GM18499 (cell line): ENCODE measurements at regions not wholly inside any gene's neighbourhood (a gene's known extent, or its start where the extent isn't known, plus 50 kb on each side); places are given as distances from the start of the nearest gene placed in this dataset.
"Not testable (repeated sequence)": the region's sequence is repeated elsewhere in the genome, so short reads cannot be mapped to it uniquely, and the experiment has no call there.

Source experiments
- ATAC-seq: cut with Tn5 transposase; IDR thresholded peaks from one replicate; pipeline ENCODE4 v1.9.1; 2021; ENCODE audit warnings: moderate number of reproducible peaks; ENCODE audit not compliant: insufficient read depth, unreplicated experiment

DNA sequence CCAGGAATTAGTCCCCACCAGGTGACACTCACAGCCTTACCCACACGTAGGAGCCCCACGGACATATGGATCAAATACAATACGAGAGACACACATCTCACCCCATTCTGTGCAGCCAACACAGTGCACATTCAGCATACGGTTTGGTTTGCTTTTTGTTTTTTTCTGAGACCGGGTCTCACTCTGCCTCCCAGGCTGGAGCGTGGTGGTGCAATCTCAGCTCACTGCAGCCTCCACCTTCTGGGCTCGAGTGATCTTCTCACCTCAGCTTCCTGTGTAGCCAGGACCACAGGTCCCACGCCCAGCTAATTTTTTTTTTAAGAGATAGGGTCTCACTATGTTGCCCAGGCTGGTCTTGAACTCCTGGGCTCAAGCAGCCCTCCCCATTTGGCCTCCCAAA is 102.8 kb downstream of the POTEB start:
- ATAC-seq, result not testable (repeated sequence)

GRCh38 chr15:21766524-21766923 is 111.0 kb downstream of the POTEB start:
- ATAC-seq, result not testable (repeated sequence)

- ATAC-seq, result not testable (repeated sequence)
Observed at GRCh38 chr15:21763756-21764155, 113.8 kb downstream of the POTEB start.

DNA sequence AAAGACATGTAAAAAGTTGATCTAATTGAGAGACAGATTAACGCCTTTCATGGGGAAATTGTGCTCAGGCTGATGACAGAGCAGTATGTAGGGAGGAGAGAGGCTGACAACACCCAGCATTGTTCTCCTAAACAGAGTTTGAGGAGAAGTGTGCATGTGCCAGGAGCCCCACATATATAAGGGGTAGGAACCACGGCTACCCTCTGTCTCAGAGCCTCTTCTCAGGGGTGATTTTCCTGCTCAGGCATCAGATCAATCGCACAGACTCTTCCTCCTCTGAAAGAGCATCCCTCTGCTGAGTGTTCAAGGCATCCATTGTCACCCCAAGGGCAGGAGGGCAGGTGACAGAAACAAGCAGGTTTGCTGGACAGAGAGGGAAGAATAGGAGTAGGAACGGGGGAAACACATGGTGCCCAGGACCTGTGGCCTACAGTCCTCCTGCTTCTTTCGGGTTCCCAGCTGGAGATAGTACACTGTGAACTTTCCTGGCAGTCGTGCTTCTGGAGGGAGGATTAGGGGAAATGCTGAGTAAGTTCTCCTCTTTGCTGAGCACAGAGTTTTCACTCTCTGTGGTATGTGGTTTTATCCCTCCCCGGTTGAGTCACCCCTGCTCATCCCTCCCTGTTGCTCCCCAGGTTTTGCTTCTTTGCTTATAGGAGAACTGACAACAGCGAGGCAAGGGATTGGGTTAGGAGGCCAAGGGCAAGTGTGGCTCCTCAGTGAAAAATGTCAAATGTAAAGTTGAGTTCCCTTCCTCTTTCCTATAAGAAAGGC is 117.1 kb downstream of the POTEB start:
- ATAC-seq, result not testable (repeated sequence)

DNA sequence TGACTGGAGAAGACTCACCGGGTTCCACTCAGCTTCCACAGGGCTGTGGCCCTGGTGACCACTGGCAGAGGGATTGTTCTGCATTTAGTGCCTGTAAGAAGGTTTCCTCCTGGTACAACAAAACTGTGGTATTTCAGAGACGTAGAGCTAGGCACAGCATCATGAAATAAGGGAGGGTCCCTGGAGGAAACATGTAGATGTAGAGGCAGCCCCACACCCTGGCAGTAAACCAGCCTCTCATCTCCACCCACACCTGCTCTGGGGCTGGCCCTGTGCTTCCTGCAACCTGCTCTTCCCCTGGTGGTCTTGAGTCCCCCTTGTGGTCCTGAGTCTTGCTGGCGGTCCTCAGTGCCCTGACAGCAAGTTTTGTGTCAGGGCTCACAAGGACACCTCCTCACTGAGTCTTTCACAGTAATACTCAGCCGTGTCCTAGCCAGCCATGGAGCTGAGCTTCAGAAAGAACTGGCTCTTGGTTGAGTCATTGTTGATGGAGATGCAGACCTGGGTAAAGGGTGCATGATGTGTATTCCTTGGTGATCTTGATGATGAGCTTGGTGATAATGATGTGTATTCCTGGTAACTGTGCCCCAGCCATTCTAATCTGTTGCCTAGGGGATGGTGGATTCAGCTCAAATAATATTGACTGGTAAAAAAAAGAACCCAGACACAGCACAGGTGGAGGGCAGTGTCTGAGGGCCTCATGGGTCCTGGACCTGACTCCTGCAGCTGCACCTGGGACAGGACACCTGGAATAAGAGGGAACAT is 118.0 kb downstream of the POTEB start:
- not testable (repeated sequence) for ATAC-seq

DNA sequence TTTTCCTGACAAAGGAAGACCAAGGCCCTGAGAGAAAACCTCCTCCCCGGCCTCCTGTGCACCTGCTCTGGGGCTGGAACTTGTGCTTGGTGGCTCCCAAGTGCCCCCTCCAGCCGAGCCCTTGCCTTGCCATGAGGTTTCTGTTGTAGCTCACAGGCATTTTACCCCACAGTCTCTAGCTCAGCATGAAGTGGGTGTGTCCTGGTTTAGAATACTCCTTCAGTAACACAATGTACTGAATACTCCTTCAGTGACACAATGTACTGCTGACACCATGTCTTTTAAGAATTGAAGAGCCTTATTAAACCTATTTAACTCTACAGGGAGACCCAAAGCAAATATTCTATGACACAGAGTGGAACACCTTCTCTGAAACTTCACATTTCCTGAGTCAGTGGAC is 123.7 kb downstream of the POTEB start:
- ATAC-seq, result not testable (repeated sequence)

DNA sequence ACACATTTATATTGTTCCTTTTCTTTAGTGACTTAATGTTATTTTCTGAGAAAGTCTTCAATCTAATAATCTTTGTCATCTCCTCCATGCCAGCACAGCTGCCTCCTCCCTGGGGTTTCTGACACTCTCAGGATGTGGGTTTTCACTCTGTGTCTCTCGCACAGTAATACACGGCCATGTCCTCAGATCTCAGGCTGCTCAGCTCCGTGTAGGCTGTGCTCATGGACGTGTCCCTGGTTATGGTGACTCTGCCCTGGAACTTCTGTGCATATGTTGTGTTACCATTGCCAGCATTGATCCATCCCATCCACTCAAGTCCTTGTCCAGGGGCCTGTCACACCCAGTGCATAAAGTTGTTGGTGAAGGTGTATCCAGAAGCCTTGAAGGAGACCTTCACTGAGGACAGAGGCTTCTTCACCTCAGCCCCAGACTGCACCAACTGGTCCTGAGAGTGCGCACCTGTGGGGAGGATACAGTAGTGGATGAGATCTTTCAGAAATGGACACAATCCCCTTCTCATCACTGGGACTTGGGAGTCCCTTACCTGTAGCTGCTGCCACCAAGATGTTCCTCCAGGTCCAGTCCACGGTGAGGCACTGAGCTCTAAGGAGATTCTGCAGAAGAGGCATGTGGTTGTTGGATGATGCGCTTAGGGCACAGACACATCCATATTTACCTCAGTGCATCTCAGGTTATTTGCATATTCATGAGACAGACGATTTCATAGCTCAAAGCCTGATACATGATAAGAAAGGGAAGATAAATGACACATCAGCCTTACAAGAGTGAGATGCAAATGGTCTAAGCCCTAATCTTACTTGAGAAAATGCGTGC is 125.2 kb downstream of the POTEB start:
- ATAC-seq, result not testable (repeated sequence)

- ATAC-seq, result not testable (repeated sequence)
Observed at GRCh38 chr15:21749173-21749572, 128.4 kb downstream of the POTEB start.

GRCh38 chr15:21744245-21744915 is 133.2 kb downstream of the POTEB start:
- ATAC-seq, result not testable (repeated sequence)

GRCh38 chr15:21742067-21742466 is 135.5 kb downstream of the POTEB start:
- not testable (repeated sequence) for ATAC-seq

- ATAC-seq, result not testable (repeated sequence)
Observed at GRCh38 chr15:21738003-21738402, 139.5 kb downstream of the POTEB start.

GRCh38 chr15:21736443-21736842 is 141.1 kb downstream of the POTEB start:
- ATAC-seq, result not testable (repeated sequence)

- ATAC-seq, result not testable (repeated sequence)
Observed at GRCh38 chr15:21735837-21736236, 141.7 kb downstream of the POTEB start.

DNA sequence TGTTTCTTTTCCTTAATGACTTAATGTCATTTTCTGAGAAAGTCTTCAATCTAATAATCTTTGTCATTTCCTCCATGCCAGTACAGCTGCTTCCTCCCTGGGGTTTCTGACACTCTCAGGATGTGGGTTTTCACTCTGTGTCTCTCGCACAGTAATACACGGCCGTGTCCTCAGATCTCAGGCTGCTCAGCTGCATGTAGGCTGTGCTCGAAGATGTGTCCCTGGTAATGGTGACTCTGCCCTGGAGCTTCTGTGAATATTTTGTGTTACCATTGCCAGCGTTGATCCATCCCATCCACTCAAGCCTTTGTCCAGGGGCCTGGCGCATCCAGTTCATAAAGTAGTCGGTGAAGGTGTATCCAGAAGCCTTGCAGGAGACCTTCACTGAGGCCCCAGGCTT is 142.2 kb downstream of the POTEB start:
- ATAC-seq, result not testable (repeated sequence)

GRCh38 chr15:21731496-21731895 is 146.0 kb downstream of the POTEB start:
- ATAC-seq, result peak; percentile 38

- ATAC-seq, result peak; percentile 58
Observed at GRCh38 chr15:21730427-21731405, 146.8 kb downstream of the POTEB start.

GRCh38 chr15:21724988-21725387 is 152.5 kb downstream of the POTEB start:
- ATAC-seq, result not testable (repeated sequence)

DNA sequence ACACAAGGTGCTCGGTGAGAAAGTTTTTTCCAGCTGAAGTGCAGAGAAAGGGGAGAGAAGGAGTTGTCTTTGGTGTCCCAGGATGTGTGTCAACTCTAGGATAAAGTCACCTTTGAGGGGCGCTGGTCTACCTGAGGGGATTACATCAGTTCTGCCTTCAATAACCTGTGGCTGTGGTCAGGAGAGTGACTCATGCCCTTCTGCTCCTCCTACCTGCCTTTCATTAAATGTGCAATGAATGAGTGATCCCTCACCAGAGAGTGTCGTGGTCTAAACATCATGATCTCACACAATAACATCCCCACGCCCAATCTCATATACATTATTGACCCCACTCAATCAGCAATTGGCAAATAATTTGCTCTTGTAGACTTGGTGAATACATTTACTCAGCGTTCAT is 156.4 kb downstream of the POTEB start:
- not testable (repeated sequence) for ATAC-seq

DNA sequence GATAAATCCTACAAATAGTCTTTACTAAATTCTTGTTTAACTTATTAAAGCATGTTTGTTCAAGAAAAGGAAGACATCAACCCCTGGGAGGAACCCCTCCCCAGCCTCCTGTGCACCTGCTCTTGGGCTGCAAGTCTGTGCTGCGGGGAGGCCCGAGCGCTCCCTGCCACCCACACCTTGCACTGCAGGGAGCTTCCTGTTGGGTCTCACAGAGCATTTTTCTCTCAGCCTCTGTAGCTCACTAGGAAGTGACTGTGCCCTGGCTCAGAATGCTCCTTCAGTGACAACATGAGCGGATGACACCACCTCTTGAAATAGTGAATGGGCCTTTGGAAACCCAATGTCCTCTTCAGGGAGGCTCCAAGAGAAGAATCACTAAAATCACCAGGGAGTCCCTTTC is 158.8 kb downstream of the POTEB start:
- ATAC-seq, result peak; percentile 47
